ENCODE measurements at regions not wholly inside any gene's neighbourhood (a gene's known extent, or its start where the extent isn't known, plus 50 kb on each side); places are given as distances from the start of the nearest gene placed in this dataset.

GRCh38 chr16:35724551-35724950 lies 2265.1 kb downstream of the TP53TG3F start:
- no peaks in the 10 kb centered on the region for H3K36me3 ChIP-seq (ENCODE audit: control insufficient read depth in 2 of 2, extremely low read depth in 1 of 2, insufficient read depth in 2 of 2, low read length in 2 of 2)
- no peak overlapping the region for H3K4me2 ChIP-seq (ENCODE audit: control insufficient read depth, extremely low read depth, insufficient read depth, low read depth, low read length)
- H3K79me2 ChIP-seq (ENCODE audit: control insufficient read depth, insufficient read depth, low read length) = no peaks in the 10 kb centered on the region
- H3K27ac ChIP-seq (ENCODE audit: control insufficient read depth, insufficient read depth, low read length) = no peak overlapping the region
- no peak for DNase-seq (ENCODE audit: low read depth, low spot score)
- FAIRE-seq = no peak
- peaks cover 7% of the 10 kb centered on the region for H3K9me3 ChIP-seq (ENCODE audit: control insufficient read depth, low read depth, low read length)
- H4K20me1 ChIP-seq (ENCODE audit: control insufficient read depth, extremely low read depth, insufficient read depth, low read length) = no peaks in the 10 kb centered on the region
- no peak overlapping the region for H2AFZ ChIP-seq (ENCODE audit: control insufficient read depth, low read length)
- H3K4me3 ChIP-seq (ENCODE audit: control insufficient read depth in 2 of 3, extremely low read depth in 1 of 3, insufficient read depth in 2 of 3, low read depth in 1 of 3, low read length in 3 of 3) = no peak overlapping the region
- dilution Hi-C loops (cut with MboI; ENCODE audit: extremely low pct_ligation_motif_present, low sequenced_read_pairs) = no loop called here
- no peaks in the 10 kb centered on the region for H3K4me1 ChIP-seq (ENCODE audit: control insufficient read depth, extremely low read depth, insufficient read depth, low read length)
- no peak overlapping the region for H3K9ac ChIP-seq (ENCODE audit: control insufficient read depth, extremely low read depth, insufficient read depth, low read length)
- TF ChIP-seq EZH2 (IDR thresholded peaks at IDR 0.05; ENCODE audit: low read length) = no peak
- TF ChIP-seq, protein P1, sequence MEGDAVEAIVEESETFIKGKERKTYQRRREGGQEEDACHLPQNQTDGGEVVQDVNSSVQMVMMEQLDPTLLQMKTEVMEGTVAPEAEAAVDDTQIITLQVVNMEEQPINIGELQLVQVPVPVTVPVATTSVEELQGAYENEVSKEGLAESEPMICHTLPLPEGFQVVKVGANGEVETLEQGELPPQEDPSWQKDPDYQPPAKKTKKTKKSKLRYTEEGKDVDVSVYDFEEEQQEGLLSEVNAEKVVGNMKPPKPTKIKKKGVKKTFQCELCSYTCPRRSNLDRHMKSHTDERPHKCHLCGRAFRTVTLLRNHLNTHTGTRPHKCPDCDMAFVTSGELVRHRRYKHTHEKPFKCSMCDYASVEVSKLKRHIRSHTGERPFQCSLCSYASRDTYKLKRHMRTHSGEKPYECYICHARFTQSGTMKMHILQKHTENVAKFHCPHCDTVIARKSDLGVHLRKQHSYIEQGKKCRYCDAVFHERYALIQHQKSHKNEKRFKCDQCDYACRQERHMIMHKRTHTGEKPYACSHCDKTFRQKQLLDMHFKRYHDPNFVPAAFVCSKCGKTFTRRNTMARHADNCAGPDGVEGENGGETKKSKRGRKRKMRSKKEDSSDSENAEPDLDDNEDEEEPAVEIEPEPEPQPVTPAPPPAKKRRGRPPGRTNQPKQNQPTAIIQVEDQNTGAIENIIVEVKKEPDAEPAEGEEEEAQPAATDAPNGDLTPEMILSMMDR (optimal IDR thresholded peaks at IDR 0.05 in 1 of 3, IDR thresholded peaks at IDR 0.05 in 1 of 3, conservative IDR thresholded peaks at IDR 0.05 in 1 of 3; ENCODE audit: extremely low read depth in 1 of 3, insufficient read depth in 2 of 3, low read length in 3 of 3) = no peak
- H3K27me3 ChIP-seq (ENCODE audit: control insufficient read depth, extremely low read depth, insufficient read depth, low read length) = no peaks in the 10 kb centered on the region
- no peaks in the 10 kb centered on the region for H3K9me1 ChIP-seq (ENCODE audit: control insufficient read depth, extremely low read depth, insufficient read depth, low read length)

DNA sequence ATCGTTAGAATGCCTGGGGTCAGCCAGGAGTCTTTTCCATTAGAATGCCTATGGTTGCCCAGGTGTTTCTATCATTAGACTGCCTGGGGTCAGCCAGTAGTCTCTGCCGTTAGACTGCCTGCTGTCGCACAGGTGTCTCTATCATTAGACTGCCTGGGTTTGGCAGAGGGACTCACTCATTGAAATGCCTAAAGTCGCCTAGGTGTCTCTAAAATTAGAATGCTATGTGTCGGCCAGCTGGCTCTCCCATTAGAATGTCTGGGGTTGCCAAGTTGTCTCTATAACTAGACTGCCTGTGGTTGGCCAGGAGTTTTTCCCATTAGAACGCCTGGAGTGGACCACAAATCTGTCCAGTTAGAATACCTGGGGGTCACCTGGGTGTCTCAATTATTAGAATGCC lies 2266.5 kb downstream of the TP53TG3F start:
- no peak overlapping the region for H3K4me2 ChIP-seq (ENCODE audit: control insufficient read depth, extremely low read depth, insufficient read depth, low read depth, low read length)
- H4K20me1 ChIP-seq (ENCODE audit: control insufficient read depth, extremely low read depth, insufficient read depth, low read length) = no peaks in the 10 kb centered on the region
- no peaks in the 10 kb centered on the region for H3K9me1 ChIP-seq (ENCODE audit: control insufficient read depth, extremely low read depth, insufficient read depth, low read length)
- H2AFZ ChIP-seq (ENCODE audit: control insufficient read depth, low read length) = no peak overlapping the region
- no peaks in the 10 kb centered on the region for H3K36me3 ChIP-seq (ENCODE audit: control insufficient read depth in 2 of 2, extremely low read depth in 1 of 2, insufficient read depth in 2 of 2, low read length in 2 of 2)
- H3K4me1 ChIP-seq (ENCODE audit: control insufficient read depth, extremely low read depth, insufficient read depth, low read length) = no peaks in the 10 kb centered on the region
- H3K9me3 ChIP-seq (ENCODE audit: control insufficient read depth, low read depth, low read length) = peaks cover 7% of the 10 kb centered on the region
- dilution Hi-C loops (cut with MboI; ENCODE audit: extremely low pct_ligation_motif_present, low sequenced_read_pairs) = no loop called here
- no peak overlapping the region for H3K9ac ChIP-seq (ENCODE audit: control insufficient read depth, extremely low read depth, insufficient read depth, low read length)
- H3K4me3 ChIP-seq (ENCODE audit: control insufficient read depth in 2 of 3, extremely low read depth in 1 of 3, insufficient read depth in 2 of 3, low read depth in 1 of 3, low read length in 3 of 3) = no peak overlapping the region
- H3K79me2 ChIP-seq (ENCODE audit: control insufficient read depth, insufficient read depth, low read length) = no peaks in the 10 kb centered on the region
- FAIRE-seq (no peak), DNase-seq (ENCODE audit: low read depth, low spot score) (no peak)
- TF ChIP-seq EZH2 (IDR thresholded peaks at IDR 0.05; ENCODE audit: low read length) = no peak
- TF ChIP-seq, protein P1 (optimal IDR thresholded peaks at IDR 0.05 in 1 of 3, IDR thresholded peaks at IDR 0.05 in 1 of 3, conservative IDR thresholded peaks at IDR 0.05 in 1 of 3; ENCODE audit: extremely low read depth in 1 of 3, insufficient read depth in 2 of 3, low read length in 3 of 3) = no peak
- H3K27me3 ChIP-seq (ENCODE audit: control insufficient read depth, extremely low read depth, insufficient read depth, low read length) = no peaks in the 10 kb centered on the region
- H3K27ac ChIP-seq (ENCODE audit: control insufficient read depth, insufficient read depth, low read length) = no peak overlapping the region

All from keratinocyte (primary cell).